ENCODE measurements at regions not wholly inside any gene's neighbourhood (a gene's known extent, or its start where the extent isn't known, plus 50 kb on each side); places are given as distances from the start of the nearest gene placed in this dataset.

- DNase-seq (no peak), ATAC-seq (no peak)
- no peaks in the 10 kb centered on the region for H3K27me3 ChIP-seq (ENCODE audit: low read depth)
- intact Hi-C loops (cut with DNase I), result no loop called here
- no peak overlapping the region for H3K4me3 ChIP-seq
- H3K36me3 ChIP-seq, result no peaks in the 10 kb centered on the region
- H3K9me3 ChIP-seq, result no peaks in the 10 kb centered on the region
- H3K27ac ChIP-seq, result no peak overlapping the region
- H3K4me1 ChIP-seq, result no peaks in the 10 kb centered on the region
- TF ChIP-seq, protein P1, sequence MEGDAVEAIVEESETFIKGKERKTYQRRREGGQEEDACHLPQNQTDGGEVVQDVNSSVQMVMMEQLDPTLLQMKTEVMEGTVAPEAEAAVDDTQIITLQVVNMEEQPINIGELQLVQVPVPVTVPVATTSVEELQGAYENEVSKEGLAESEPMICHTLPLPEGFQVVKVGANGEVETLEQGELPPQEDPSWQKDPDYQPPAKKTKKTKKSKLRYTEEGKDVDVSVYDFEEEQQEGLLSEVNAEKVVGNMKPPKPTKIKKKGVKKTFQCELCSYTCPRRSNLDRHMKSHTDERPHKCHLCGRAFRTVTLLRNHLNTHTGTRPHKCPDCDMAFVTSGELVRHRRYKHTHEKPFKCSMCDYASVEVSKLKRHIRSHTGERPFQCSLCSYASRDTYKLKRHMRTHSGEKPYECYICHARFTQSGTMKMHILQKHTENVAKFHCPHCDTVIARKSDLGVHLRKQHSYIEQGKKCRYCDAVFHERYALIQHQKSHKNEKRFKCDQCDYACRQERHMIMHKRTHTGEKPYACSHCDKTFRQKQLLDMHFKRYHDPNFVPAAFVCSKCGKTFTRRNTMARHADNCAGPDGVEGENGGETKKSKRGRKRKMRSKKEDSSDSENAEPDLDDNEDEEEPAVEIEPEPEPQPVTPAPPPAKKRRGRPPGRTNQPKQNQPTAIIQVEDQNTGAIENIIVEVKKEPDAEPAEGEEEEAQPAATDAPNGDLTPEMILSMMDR (IDR thresholded peaks at IDR 0.05), result no peak
Measured at GRCh38 chr1:76799700-76800099, 67.6 kb upstream of the ST6GALNAC5 start.

- TF ChIP-seq, protein P1 (IDR thresholded peaks at IDR 0.05), result no peak
- H3K4me3 ChIP-seq, result no peak overlapping the region
- DNase-seq (no peak), ATAC-seq (no peak)
- no peaks in the 10 kb centered on the region for H3K36me3 ChIP-seq
- no peak overlapping the region for H3K27ac ChIP-seq
- no peaks in the 10 kb centered on the region for H3K27me3 ChIP-seq (ENCODE audit: low read depth)
- H3K9me3 ChIP-seq, result no peaks in the 10 kb centered on the region
- H3K4me1 ChIP-seq, result no peaks in the 10 kb centered on the region
- intact Hi-C loops (cut with DNase I), result no loop called here
Measured at GRCh38 chr1:76802094-76802493, 65.2 kb upstream of the ST6GALNAC5 start.

- Histone ChIP-seq H3K36me3 (no peaks in the 10 kb centered on the region), H3K27ac (no peak overlapping the region), H3K9me3 (no peaks in the 10 kb centered on the region), H3K4me3 (no peak overlapping the region), H3K27me3 (ENCODE audit: low read depth) (no peaks in the 10 kb centered on the region), H3K4me1 (no peaks in the 10 kb centered on the region)
- intact Hi-C loops (cut with DNase I), result no loop called here
- ATAC-seq, result no peak
- no peak for DNase-seq
- TF ChIP-seq, protein P1 (IDR thresholded peaks at IDR 0.05), result no peak
Measured at GRCh38 chr1:76807543-76808260, 59.6 kb upstream of the ST6GALNAC5 start.

Measured in lower lobe of right lung (tissue), 2 donors.